ENCODE measurements at regions not wholly inside any gene's neighbourhood (a gene's known extent, or its start where the extent isn't known, plus 50 kb on each side); places are given as distances from the start of the nearest gene placed in this dataset.

DNA sequence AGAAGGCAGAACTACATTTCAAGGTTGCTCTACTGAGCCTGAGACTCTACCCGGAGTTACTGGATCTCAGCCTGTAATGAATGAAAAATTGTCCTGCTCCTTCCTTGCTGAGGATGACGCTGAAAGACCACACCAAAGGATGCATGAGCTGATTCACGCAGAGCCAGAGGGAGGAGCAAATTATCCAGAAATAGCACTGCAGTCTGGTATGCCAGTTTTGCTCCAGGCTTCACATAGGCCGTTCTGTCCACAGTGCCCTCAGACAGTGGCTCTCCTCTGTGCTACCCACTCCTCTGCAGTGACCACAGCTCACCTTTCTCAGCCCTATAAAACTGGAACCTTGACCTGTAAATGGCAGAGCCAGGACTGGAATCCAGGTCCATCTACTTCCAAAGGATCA, 79.3 kb upstream of the GALNT18 start:
- Histone ChIP-seq H3K27me3 (ENCODE audit: control insufficient read depth, insufficient read depth, low read length) (peaks cover 3% of the 10 kb centered on the region), H3K27ac (ENCODE audit: low read length) (no peak overlapping the region), H3K9me3 (ENCODE audit: control insufficient read depth, low read depth, low read length) (no peaks in the 10 kb centered on the region), H3K4me1 (ENCODE audit: control insufficient read depth, insufficient read depth, low read length) (no peaks in the 10 kb centered on the region), H3K4me3 (ENCODE audit: low read length) (no peak overlapping the region), H3K36me3 (ENCODE audit: control insufficient read depth, insufficient read depth, low read length) (no peaks in the 10 kb centered on the region)
- DNase-seq = no peak
- WGBS (ENCODE audit: insufficient coverage, low lambda C conversion rate) = 60% methylated on average over 1 of the region's 4 CpGs

- no peaks in the 10 kb centered on the region for H3K9me3 ChIP-seq (ENCODE audit: control insufficient read depth, low read depth, low read length)
- no peak overlapping the region for H3K4me3 ChIP-seq (ENCODE audit: low read length)
- H3K27ac ChIP-seq (ENCODE audit: low read length) = no peak overlapping the region
- DNase-seq = no peak
- H3K36me3 ChIP-seq (ENCODE audit: control insufficient read depth, insufficient read depth, low read length) = no peaks in the 10 kb centered on the region
- WGBS (ENCODE audit: insufficient coverage, low lambda C conversion rate) = no CpG with 5 or more reads among the region's 1 CpG
- H3K27me3 ChIP-seq (ENCODE audit: control insufficient read depth, insufficient read depth, low read length) = no peaks in the 10 kb centered on the region
- H3K4me1 ChIP-seq (ENCODE audit: control insufficient read depth, insufficient read depth, low read length) = no peaks in the 10 kb centered on the region
Observed at GRCh38 chr11:11697796-11698195, 76.0 kb upstream of the GALNT18 start.

GRCh38 chr11:11691296-11692151, 69.7 kb upstream of the GALNT18 start:
- no peak overlapping the region for H3K4me3 ChIP-seq (ENCODE audit: low read length)
- no peaks in the 10 kb centered on the region for H3K36me3 ChIP-seq (ENCODE audit: control insufficient read depth, insufficient read depth, low read length)
- H3K9me3 ChIP-seq (ENCODE audit: control insufficient read depth, low read depth, low read length) = no peaks in the 10 kb centered on the region
- no peak overlapping the region for H3K27ac ChIP-seq (ENCODE audit: low read length)
- no CpG with 5 or more reads among the region's 13 CpGs for WGBS (ENCODE audit: insufficient coverage, low lambda C conversion rate)
- DNase-seq = no peak
- H3K4me1 ChIP-seq (ENCODE audit: control insufficient read depth, insufficient read depth, low read length) = no peaks in the 10 kb centered on the region
- no peaks in the 10 kb centered on the region for H3K27me3 ChIP-seq (ENCODE audit: control insufficient read depth, insufficient read depth, low read length)

DNA sequence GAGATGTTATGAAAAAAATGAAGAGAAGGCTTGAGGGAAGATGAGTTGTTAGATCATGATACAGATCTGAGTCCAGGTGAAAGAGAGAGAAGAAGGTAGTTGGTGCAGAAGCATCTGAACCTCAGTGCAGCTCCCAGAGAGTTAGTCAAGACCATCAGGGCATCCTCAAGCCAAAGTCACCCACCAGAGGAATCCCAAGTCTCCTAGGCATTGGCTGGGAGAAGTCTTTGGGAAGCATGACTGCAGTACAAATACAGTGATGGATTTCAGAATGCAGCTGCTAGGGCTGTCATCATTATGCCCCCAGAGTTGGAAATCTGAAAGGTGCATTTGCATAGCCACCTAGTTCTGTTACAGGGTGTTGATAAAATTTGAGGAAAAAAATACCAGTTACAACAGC, 59.7 kb upstream of the GALNT18 start:
- no peak for DNase-seq
- Histone ChIP-seq H3K4me1 (ENCODE audit: control insufficient read depth, insufficient read depth, low read length) (no peaks in the 10 kb centered on the region), H3K27ac (ENCODE audit: low read length) (no peak overlapping the region), H3K36me3 (ENCODE audit: control insufficient read depth, insufficient read depth, low read length) (no peaks in the 10 kb centered on the region), H3K9me3 (ENCODE audit: control insufficient read depth, low read depth, low read length) (no peaks in the 10 kb centered on the region), H3K27me3 (ENCODE audit: control insufficient read depth, insufficient read depth, low read length) (peaks cover 2% of the 10 kb centered on the region), H3K4me3 (ENCODE audit: low read length) (no peak overlapping the region)

GRCh38 chr11:11677672-11678356, 56.0 kb upstream of the GALNT18 start:
- Histone ChIP-seq H3K27ac (ENCODE audit: low read length) (no peak overlapping the region), H3K4me1 (ENCODE audit: control insufficient read depth, insufficient read depth, low read length) (no peaks in the 10 kb centered on the region), H3K27me3 (ENCODE audit: control insufficient read depth, insufficient read depth, low read length) (peaks cover 2% of the 10 kb centered on the region), H3K4me3 (ENCODE audit: low read length) (no peak overlapping the region), H3K36me3 (ENCODE audit: control insufficient read depth, insufficient read depth, low read length) (no peaks in the 10 kb centered on the region), H3K9me3 (ENCODE audit: control insufficient read depth, low read depth, low read length) (no peaks in the 10 kb centered on the region)
- WGBS (ENCODE audit: insufficient coverage, low lambda C conversion rate) = no CpG with 5 or more reads among the region's 5 CpGs
- no peak for DNase-seq

- no peak for DNase-seq
- Histone ChIP-seq H3K4me1 (ENCODE audit: control insufficient read depth, insufficient read depth, low read length) (no peaks in the 10 kb centered on the region), H3K4me3 (ENCODE audit: low read length) (no peak overlapping the region), H3K36me3 (ENCODE audit: control insufficient read depth, insufficient read depth, low read length) (no peaks in the 10 kb centered on the region), H3K27ac (ENCODE audit: low read length) (no peak overlapping the region), H3K27me3 (ENCODE audit: control insufficient read depth, insufficient read depth, low read length) (peaks cover 2% of the 10 kb centered on the region), H3K9me3 (ENCODE audit: control insufficient read depth, low read depth, low read length) (no peaks in the 10 kb centered on the region)
- WGBS (ENCODE audit: insufficient coverage, low lambda C conversion rate) = 80% methylated on average over 1 of the region's 4 CpGs
Observed at GRCh38 chr11:11675671-11676181, 53.9 kb upstream of the GALNT18 start.

DNA sequence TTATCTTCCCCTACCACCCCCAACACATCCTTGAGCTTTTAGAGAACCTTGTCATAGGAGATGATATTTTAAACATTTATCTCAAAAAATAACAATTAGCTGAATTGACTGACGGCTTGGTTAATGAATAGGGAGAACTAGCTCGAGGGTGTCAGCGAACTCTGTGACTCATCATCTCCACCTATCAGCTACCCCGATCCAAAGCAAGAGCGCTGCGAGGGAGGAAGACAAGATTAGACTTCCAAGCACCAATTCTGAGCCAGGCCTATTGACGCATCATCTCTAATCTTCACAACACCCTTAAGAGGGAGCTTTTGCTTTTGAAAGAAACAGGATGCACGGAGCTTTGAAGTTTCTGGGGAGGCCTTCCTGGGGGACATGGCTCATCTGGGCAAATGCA, 51.0 kb upstream of the GALNT18 start:
- Histone ChIP-seq H3K9me3 (ENCODE audit: control insufficient read depth, low read depth, low read length) (no peaks in the 10 kb centered on the region), H3K27me3 (ENCODE audit: control insufficient read depth, insufficient read depth, low read length) (peaks cover 2% of the 10 kb centered on the region)

GRCh38 chr11:11672101-11672500, 50.3 kb upstream of the GALNT18 start:
- no peak for DNase-seq
- WGBS (ENCODE audit: insufficient coverage, low lambda C conversion rate) = no CpG with 5 or more reads among the region's 3 CpGs
- no peak overlapping the region for H3K27ac ChIP-seq (ENCODE audit: low read length)
- no peaks in the 10 kb centered on the region for H3K4me1 ChIP-seq (ENCODE audit: control insufficient read depth, insufficient read depth, low read length)
- no peaks in the 10 kb centered on the region for H3K9me3 ChIP-seq (ENCODE audit: control insufficient read depth, low read depth, low read length)
- H3K36me3 ChIP-seq (ENCODE audit: control insufficient read depth, insufficient read depth, low read length) = no peaks in the 10 kb centered on the region
- no peak overlapping the region for H3K4me3 ChIP-seq (ENCODE audit: low read length)
- H3K27me3 ChIP-seq (ENCODE audit: control insufficient read depth, insufficient read depth, low read length) = peaks cover 2% of the 10 kb centered on the region

More for the DNA sequence above, 51.0 kb upstream of the GALNT18 start:
- H3K36me3 ChIP-seq (ENCODE audit: control insufficient read depth, insufficient read depth, low read length) = no peaks in the 10 kb centered on the region
- WGBS (ENCODE audit: insufficient coverage, low lambda C conversion rate) = no CpG with 5 or more reads among the region's 8 CpGs
- DNase-seq = no peak
- no peak overlapping the region for H3K4me3 ChIP-seq (ENCODE audit: low read length)
- H3K4me1 ChIP-seq (ENCODE audit: control insufficient read depth, insufficient read depth, low read length) = no peaks in the 10 kb centered on the region
- no peak overlapping the region for H3K27ac ChIP-seq (ENCODE audit: low read length)
